PC-3 (cell line): ENCODE measurements at regions not wholly inside any gene's neighbourhood (a gene's known extent, or its start where the extent isn't known, plus 50 kb on each side); places are given as distances from the start of the nearest gene placed in this dataset.
A peak's percentile ranks its signal among the peaks of the same experiment; 100 is the strongest.

Experiments used
- ATAC-seq: fragments of 200-7000 bp; cut with Tn5 transposase; 2 replicates; pipeline ENCODE4 v1.9.1; 2020; ENCODE audit warnings: mild to moderate bottlenecking, moderate library complexity
- BruUV-seq: library from RNA; stranded (reverse); fragments of 400-500 nt; replicated peaks from 2 replicates; lab custom pipeline; 2021; lab: Mats Ljungman, UMichigan
- CTCF ChIA-PET: fragments of 300-600 bp; sonication (Branson Sonifier 250); formaldehyde crosslinking; loops from one replicate; lab custom pipeline; 2022; ENCODE audit warnings: antibody characterized with exemption; lab: Charles Lee
- POLR2A ChIA-PET: fragments of 300-600 bp; sonication (Branson Sonifier 250); formaldehyde crosslinking; loops from one replicate; lab custom pipeline; 2022; ENCODE audit warnings: antibody characterized with exemption; ENCODE audit not compliant: unreplicated experiment; lab: Charles Lee
- DNase-seq: peaks from one replicate; pipeline ENCODE4 v3.0.0-alpha.2; 2015
- H2AFZ ChIP-seq: fragments of 300-600 bp; sonication (generic); 2 replicates; pipeline ENCODE4 v1.6.0; 2016; ENCODE audit warnings: antibody characterized with exemption, low read length
- H3F3A ChIP-seq: fragments of 300-600 bp; sonication (generic); one replicate; pipeline ENCODE4 v1.6.0; 2017; ENCODE audit warnings: antibody characterized with exemption, low read length, control low read depth, mild to moderate bottlenecking; ENCODE audit not compliant: unreplicated experiment
- H3K27ac ChIP-seq: fragments of 300-600 bp; sonication (generic); 2 replicates; pipeline ENCODE4 v1.5.1; 2016; ENCODE audit warnings: mild to moderate bottlenecking, low read length
- H3K27me3 ChIP-seq: fragments of 300-600 bp; sonication (generic); 2 replicates; pipeline ENCODE4 v1.6.1; 2016; ENCODE audit warnings: low read length, mixed read lengths
- H3K36me3 ChIP-seq: fragments of 300-600 bp; sonication (generic); 2 replicates; pipeline ENCODE4 v1.6.1; 2016; ENCODE audit warnings: low read depth, mixed run types, low read length, mixed read lengths
- H3K4me1 ChIP-seq: fragments of 300-600 bp; sonication (generic); 2 replicates; pipeline ENCODE4 v1.5.1; 2016; ENCODE audit warnings: low read length; ENCODE audit not compliant: insufficient read depth
- H3K4me2 ChIP-seq: fragments of 300-600 bp; sonication (generic); 2 replicates; pipeline ENCODE4 v1.6.0; 2016; ENCODE audit warnings: low read length
- H3K4me3 ChIP-seq: fragments of 300-600 bp; sonication (generic); 2 replicates; pipeline ENCODE4 v1.5.1; 2016; ENCODE audit warnings: mild to moderate bottlenecking, low read length, mixed read lengths
- H3K79me2 ChIP-seq: fragments of 300-600 bp; sonication (generic); 2 replicates; pipeline ENCODE4 v1.6.1; 2017; ENCODE audit warnings: low read length, mixed read lengths
- H3K9ac ChIP-seq: fragments of 300-600 bp; sonication (generic); 2 replicates; pipeline ENCODE4 v1.6.0; 2016; ENCODE audit warnings: mild to moderate bottlenecking, low read length
- H3K9me2 ChIP-seq: fragments of 300-600 bp; sonication (generic); replicated peaks from 2 replicates; pipeline ENCODE4 v1.6.1; 2016; ENCODE audit warnings: mixed run types, low read length, mixed read lengths
- H3K9me3 ChIP-seq: fragments of 300-600 bp; sonication (generic); 2 replicates; pipeline ENCODE4 v1.6.1; 2016; ENCODE audit warnings: low read length, mixed read lengths
- H4K20me1 ChIP-seq: fragments of 300-600 bp; sonication (generic); 2 replicates; pipeline ENCODE4 v1.6.1; 2016; ENCODE audit warnings: low read length, mixed read lengths
- CTCF ChIP-seq: fragments of 300-600 bp; sonication (generic); conservative IDR thresholded peaks from 2 replicates; pipeline ENCODE4 v1.5.1; 2017; ENCODE audit warnings: antibody characterized with exemption, low read depth, mild to moderate bottlenecking, low read length
- EZH2 ChIP-seq: fragments of 300-600 bp; sonication (generic); IDR thresholded peaks from one replicate; pipeline ENCODE4 v1.6.1; 2017; ENCODE audit warnings: antibody characterized with exemption, mild to moderate bottlenecking, low read length; ENCODE audit not compliant: unreplicated experiment
- EZH2phosphoT487 ChIP-seq: fragments of 300-600 bp; sonication (generic); IDR thresholded peaks from 2 replicates; pipeline ENCODE4 v1.6.1; 2018; ENCODE audit warnings: mild to moderate bottlenecking, antibody characterized with exemption, low read length, borderline replicate concordance
- intact Hi-C: fragments of 100-400 bp; cut with micrococcal nuclease; formaldehyde crosslinking; loops from 2 replicates; pipeline ENCODE4 v1.9.0; 2023

- Histone ChIP-seq H3K36me3 (no peaks in the 10 kb centered on the region), H3K9me2 (no peaks in the 10 kb centered on the region), H3K4me1 (peaks cover 22% of the 10 kb centered on the region; the same call in 1 of the 2 replicates), H3K79me2 (no peaks in the 10 kb centered on the region), H4K20me1 (no peaks in the 10 kb centered on the region), H3F3A (no peaks in the 10 kb centered on the region), H3K4me2 (no peak overlapping the region), H2AFZ (no peak overlapping the region), H3K4me3 (no peak overlapping the region), H3K9ac (no peak overlapping the region), H3K27me3 (no peaks in the 10 kb centered on the region), H3K27ac (no peak overlapping the region), H3K9me3 (no peaks in the 10 kb centered on the region)
- TF ChIP-seq EZH2phosphoT487 (no peak), CTCF (no peak), EZH2 (no peak)
- DNase-seq (no peak), ATAC-seq (no peak)
- no TSS peak for BruUV-seq
- CTCF ChIA-PET, result no interaction called here
- POLR2A ChIA-PET, result no interaction called here
- intact Hi-C loops, result no loop called here
Measured at GRCh38 chr4:125739760-125740159, 425.0 kb downstream of the FAT4 start.

GRCh38 chr4:125741825-125742452, 427.2 kb downstream of the FAT4 start:
- BruUV-seq, result no TSS peak
- ATAC-seq, result no peak
- CTCF ChIA-PET, result no interaction called here
- Histone ChIP-seq H3K9me3 (no peaks in the 10 kb centered on the region), H3K4me2 (no peak overlapping the region), H3K9me2 (no peaks in the 10 kb centered on the region), H3K9ac (no peak overlapping the region), H3K4me3 (no peak overlapping the region), H3K4me1 (0 out of 2 replicates have a peak, but pooled peaks cover 6% of the 10 kb centered on the region), H4K20me1 (no peaks in the 10 kb centered on the region), H2AFZ (no peak overlapping the region), H3K27me3 (no peaks in the 10 kb centered on the region), H3K79me2 (no peaks in the 10 kb centered on the region), H3F3A (no peaks in the 10 kb centered on the region), H3K36me3 (no peaks in the 10 kb centered on the region), H3K27ac (no peak overlapping the region)
- intact Hi-C loops, result loop anchor here (1.0 kb wide), 1 partner anchor 429 kb away; no protein-coding TSS in a partner anchor
- no peak for TF ChIP-seq EZH2
- peak; percentile 70 for TF ChIP-seq CTCF
- DNase-seq, result peak; percentile 48
- POLR2A ChIA-PET, result no interaction called here

- POLR2A ChIA-PET, result no interaction called here
Measured at GRCh38 chr4:125744891-125745364, 430.2 kb downstream of the FAT4 start.

More at GRCh38 chr4:125744891-125745364, 430.2 kb downstream of the FAT4 start:
- Histone ChIP-seq H3K4me3 (no peak overlapping the region), H3K27ac (no peak overlapping the region), H3K9me3 (no peaks in the 10 kb centered on the region), H3K79me2 (no peaks in the 10 kb centered on the region), H2AFZ (no peak overlapping the region), H3K4me2 (no peak overlapping the region), H3K9ac (no peak overlapping the region), H3K36me3 (no peaks in the 10 kb centered on the region), H4K20me1 (no peaks in the 10 kb centered on the region), H3K4me1 (no peaks in the 10 kb centered on the region), H3F3A (no peaks in the 10 kb centered on the region), H3K9me2 (no peaks in the 10 kb centered on the region), H3K27me3 (no peaks in the 10 kb centered on the region)
- TF ChIP-seq EZH2 (no peak), CTCF (no peak), EZH2phosphoT487 (no peak)
- CTCF ChIA-PET, result no interaction called here
- ATAC-seq, result no peak
- BruUV-seq, result no TSS peak
- intact Hi-C loops, result no loop called here
- DNase-seq, result no peak
